Right lobe of liver (tissue), 6 donors: ENCODE measurements at regions not wholly inside any gene's neighbourhood (a gene's known extent, or its start where the extent isn't known, plus 50 kb on each side); places are given as distances from the start of the nearest gene placed in this dataset.
"Not testable (repeated sequence)": the region's sequence is repeated elsewhere in the genome, so short reads cannot be mapped to it uniquely, and the experiment has no call there.

Experiments
- ATAC-seq, 4 donors: fragments of 200-7000 bp; cut with Tn5 transposase; one replicate each; pipeline ENCODE4 v1.9.1; 2020; ENCODE audit warnings: mild to moderate bottlenecking in 4 of 4, moderate library complexity in 4 of 4
- DNase-seq, 3 donors: peaks; one replicate each; pipeline ENCODE4 v3.0.0-alpha.2; 2020
- H3K27ac ChIP-seq, 3 donors: fragments of 200-600 bp; one replicate each; pipeline ENCODE4 v1.8.0; 2022
- H3K27me3 ChIP-seq, 2 donors: fragments of 200-600 bp; one replicate each; pipeline ENCODE4 v1.8.0; 2022
- H3K36me3 ChIP-seq, 4 donors: fragments of 200-600 bp; sonication (generic) in 1 of 4; one replicate each; pipeline versions ENCODE4 v1.5.1 to v1.8.0; 2017 to 2022; ENCODE audit warnings: control low read depth in 1 of 4
- H3K4me1 ChIP-seq, 4 donors: fragments of 200-600 bp; sonication (generic) in 1 of 4; one replicate each; pipeline versions ENCODE4 v1.5.1 to v1.8.0; 2017 to 2022; ENCODE audit warnings: control low read depth in 1 of 4
- H3K4me3 ChIP-seq, 3 donors: fragments of 200-600 bp; one replicate each; pipeline ENCODE4 v1.8.0; 2022
- H3K9me3 ChIP-seq, 4 donors: fragments of 200-600 bp; sonication (generic) in 1 of 4; one replicate each; pipeline versions ENCODE4 v1.5.1 to v1.8.0; 2017 to 2022; ENCODE audit warnings: control low read depth in 1 of 4
- POLR2A ChIP-seq: fragments of 450-650 bp; IDR thresholded peaks from one replicate; pipeline ENCODE4 v1.6.1; 2017; ENCODE audit warnings: antibody characterized with exemption, mild to moderate bottlenecking
- WGBS: methylation state at CpG from one replicate; pipeline ENCODE4 v1.1.6; 2018; ENCODE audit warnings: low coverage, low lambda C conversion rate; ENCODE audit not compliant: insufficient coverage; ENCODE audit errors: missing lambda C conversion rate; 5-methylcytosine and 5-hydroxymethylcytosine counted together
- intact Hi-C, 2 donors: fragments of 100-400 bp; cut with DNase I; formaldehyde crosslinking; loops; one replicate each; pipeline versions ENCODE4 v1.11.2 to v1.14.1; 2022
- TF ChIP-seq, protein P1 (sequence below), 4 donors: fragments of 200-600 bp in 3 of 4; fragments of 450-650 bp in 1 of 4; IDR thresholded peaks; one replicate each; pipeline versions ENCODE4 v1.5.1 to v1.8.0; 2016 to 2022; ENCODE audit warnings: antibody characterized with exemption in 4 of 4, mild to moderate bottlenecking in 2 of 4
- donor health status: DM: no; HTN: yes; CAD: no.
- donor health status: DM: no; HTN: no; CAD: no.
- donor health status: DM: no; HTN: no; CAD: no.
- donor health status: DM: no; HTN: yes; CAD: no.
- donor health status: DM: no; HTN: yes; CAD: no.

DNA sequence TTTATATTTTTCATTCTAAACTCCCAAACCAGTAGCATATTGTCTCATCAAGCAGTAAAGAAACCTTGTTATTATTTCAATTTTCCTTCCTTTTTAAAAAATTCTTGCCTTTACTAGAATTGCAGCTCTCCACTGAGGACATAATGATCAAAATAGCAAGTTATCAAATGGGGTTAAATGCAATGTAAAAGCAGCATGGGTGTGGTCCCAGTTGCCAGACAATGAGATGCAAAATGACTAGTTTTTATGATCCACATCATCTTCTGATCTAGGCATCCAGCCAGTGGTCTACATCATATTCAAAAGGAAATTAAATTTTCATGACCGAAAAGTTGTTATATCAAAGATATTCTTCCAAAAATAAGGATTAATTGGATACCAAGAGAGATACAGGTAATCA is 427.9 kb upstream of the SMIM31 start:
- TF ChIP-seq, protein P1, sequence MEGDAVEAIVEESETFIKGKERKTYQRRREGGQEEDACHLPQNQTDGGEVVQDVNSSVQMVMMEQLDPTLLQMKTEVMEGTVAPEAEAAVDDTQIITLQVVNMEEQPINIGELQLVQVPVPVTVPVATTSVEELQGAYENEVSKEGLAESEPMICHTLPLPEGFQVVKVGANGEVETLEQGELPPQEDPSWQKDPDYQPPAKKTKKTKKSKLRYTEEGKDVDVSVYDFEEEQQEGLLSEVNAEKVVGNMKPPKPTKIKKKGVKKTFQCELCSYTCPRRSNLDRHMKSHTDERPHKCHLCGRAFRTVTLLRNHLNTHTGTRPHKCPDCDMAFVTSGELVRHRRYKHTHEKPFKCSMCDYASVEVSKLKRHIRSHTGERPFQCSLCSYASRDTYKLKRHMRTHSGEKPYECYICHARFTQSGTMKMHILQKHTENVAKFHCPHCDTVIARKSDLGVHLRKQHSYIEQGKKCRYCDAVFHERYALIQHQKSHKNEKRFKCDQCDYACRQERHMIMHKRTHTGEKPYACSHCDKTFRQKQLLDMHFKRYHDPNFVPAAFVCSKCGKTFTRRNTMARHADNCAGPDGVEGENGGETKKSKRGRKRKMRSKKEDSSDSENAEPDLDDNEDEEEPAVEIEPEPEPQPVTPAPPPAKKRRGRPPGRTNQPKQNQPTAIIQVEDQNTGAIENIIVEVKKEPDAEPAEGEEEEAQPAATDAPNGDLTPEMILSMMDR (IDR thresholded peaks at IDR 0.05): no peak
- TF ChIP-seq POLR2A: no peak
- DNase-seq: no peak
- intact Hi-C loops: no loop called here
- H3K36me3 ChIP-seq: no peaks in the 10 kb centered on the region
- H3K4me1 ChIP-seq: no peaks in the 10 kb centered on the region
- H3K4me3 ChIP-seq: no peak overlapping the region
- ATAC-seq: no peak
- no peaks in the 10 kb centered on the region for H3K27me3 ChIP-seq
- 68% methylated on average over 1 of the region's 1 CpG for WGBS
- no peak overlapping the region for H3K27ac ChIP-seq
- H3K9me3 ChIP-seq: no peaks in the 10 kb centered on the region

DNA sequence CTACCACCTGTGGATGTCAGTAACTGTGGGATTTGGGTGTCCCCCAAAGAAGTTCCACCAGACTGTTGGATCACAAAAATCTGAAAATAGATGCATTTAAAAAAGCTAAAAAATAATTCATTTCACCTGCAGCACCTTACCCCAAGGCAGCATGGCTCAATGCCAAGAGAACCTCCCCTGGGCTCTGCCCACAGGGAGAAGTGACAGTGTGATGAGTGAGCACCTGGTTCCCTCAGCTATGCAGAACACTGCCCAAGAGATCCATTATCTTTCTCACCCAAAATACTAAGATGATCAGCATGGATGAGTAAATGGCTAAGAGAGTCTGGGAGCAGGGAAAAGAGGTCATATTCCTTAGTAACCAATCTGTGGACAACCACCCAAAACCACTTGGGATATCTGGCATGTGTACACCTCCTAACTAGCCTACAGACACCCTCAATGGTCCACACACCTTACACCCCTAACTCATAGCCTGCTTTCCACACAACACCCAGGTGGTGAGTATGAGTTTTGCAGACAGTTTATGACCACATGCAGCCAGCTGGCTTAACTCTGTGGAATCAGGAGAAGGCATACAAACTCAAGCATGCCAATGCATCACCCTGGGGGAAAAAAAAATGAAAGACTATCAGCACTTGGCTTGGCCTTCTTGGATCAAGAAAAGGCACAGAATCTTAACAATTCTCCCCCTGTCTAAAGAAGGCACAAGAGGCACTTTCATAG is 416.5 kb upstream of the SMIM31 start:
- H3K27ac ChIP-seq: no peak overlapping the region
- no peaks in the 10 kb centered on the region for H3K27me3 ChIP-seq
- H3K9me3 ChIP-seq: no peaks in the 10 kb centered on the region
- TF ChIP-seq, protein P1 (IDR thresholded peaks at IDR 0.05): no peak
- no peak for TF ChIP-seq POLR2A
- intact Hi-C loops: no loop called here
- H3K4me1 ChIP-seq: no peaks in the 10 kb centered on the region
- H3K36me3 ChIP-seq: no peaks in the 10 kb centered on the region
- no peak overlapping the region for H3K4me3 ChIP-seq
- ATAC-seq: no peak
- no peak for DNase-seq

DNA sequence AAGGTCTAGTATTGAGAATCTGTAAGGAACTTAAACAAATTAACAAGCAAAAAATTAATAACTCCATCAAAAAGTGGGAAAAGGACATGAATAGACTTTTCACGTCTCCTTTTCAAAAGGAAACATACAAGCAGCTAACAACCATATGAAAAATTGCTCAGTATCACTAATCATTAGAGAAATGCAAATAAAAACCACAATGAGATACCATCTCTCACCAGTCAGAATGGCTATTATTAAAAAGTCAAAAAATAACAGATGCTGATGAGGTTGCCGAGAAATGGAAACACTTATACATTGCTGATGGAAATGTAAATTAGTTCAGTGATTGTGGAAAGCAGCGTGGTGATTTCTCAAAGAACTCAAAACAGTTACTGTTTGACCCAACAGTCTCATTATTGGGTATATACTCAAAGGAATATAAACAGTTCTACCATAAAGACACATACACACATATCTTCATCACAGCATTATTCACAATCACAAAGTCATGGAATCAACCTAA is 410.4 kb upstream of the SMIM31 start:
- DNase-seq (no peak), ATAC-seq (no peak)
- TF ChIP-seq, protein P1 (IDR thresholded peaks at IDR 0.05): no peak
- no peak for TF ChIP-seq POLR2A
- Histone ChIP-seq H3K36me3 (no peaks in the 10 kb centered on the region), H3K9me3 (no peaks in the 10 kb centered on the region), H3K4me3 (no peak overlapping the region), H3K27me3 (no peaks in the 10 kb centered on the region), H3K4me1 (no peaks in the 10 kb centered on the region), H3K27ac (no peak overlapping the region)
- intact Hi-C loops: no loop called here
- whole genome bisulfite sequencing: 38% methylated on average over 3 of the region's 3 CpGs

DNA sequence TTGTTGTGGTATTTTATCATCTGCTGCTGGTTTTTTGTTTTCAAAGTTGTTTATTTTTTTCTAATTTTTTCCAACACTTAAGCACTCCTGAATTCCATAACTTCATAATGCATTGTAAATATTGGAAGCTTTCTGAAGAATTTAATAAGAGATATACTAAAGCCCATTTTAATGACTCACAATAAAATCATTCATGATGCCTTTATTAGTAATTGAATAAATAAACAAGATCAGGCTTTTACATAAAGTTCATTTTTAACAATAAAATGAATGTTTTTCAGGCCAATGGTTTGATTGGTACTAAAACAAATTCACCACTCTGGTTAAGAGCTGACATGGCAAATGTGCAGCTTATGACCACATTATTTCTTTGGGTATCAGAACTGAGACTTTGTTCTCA is 408.2 kb upstream of the SMIM31 start:
- no peak overlapping the region for H3K4me3 ChIP-seq
- H3K4me1 ChIP-seq: no peaks in the 10 kb centered on the region
- TF ChIP-seq POLR2A: no peak
- TF ChIP-seq, protein P1 (IDR thresholded peaks at IDR 0.05): no peak
- H3K27me3 ChIP-seq: no peaks in the 10 kb centered on the region
- intact Hi-C loops: no loop called here
- ATAC-seq: no peak
- H3K27ac ChIP-seq: no peak overlapping the region
- DNase-seq: no peak
- H3K36me3 ChIP-seq: no peaks in the 10 kb centered on the region
- no peaks in the 10 kb centered on the region for H3K9me3 ChIP-seq

DNA sequence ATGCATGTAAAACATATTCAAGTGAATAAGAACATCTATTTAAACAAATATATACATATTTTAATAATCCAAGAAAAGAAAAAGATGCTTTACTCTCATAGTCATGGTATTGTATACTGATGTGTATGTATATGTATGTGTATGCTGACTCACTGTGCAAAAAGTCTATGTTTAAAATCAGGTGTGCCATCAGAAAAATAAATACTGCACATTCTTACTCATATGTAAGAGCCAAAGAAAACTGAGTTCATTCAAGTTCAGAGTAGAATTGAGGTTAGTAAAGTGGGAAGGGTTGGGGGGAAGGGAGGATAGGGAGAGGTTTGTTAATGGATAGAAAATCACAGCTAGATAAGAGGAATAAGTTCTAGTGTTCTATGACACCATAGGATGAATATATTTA is 403.9 kb upstream of the SMIM31 start:
- Histone ChIP-seq H3K4me3 (no peak overlapping the region), H3K36me3 (no peaks in the 10 kb centered on the region), H3K27me3 (no peaks in the 10 kb centered on the region), H3K4me1 (no peaks in the 10 kb centered on the region), H3K27ac (no peak overlapping the region), H3K9me3 (no peaks in the 10 kb centered on the region)
- DNase-seq (no peak), ATAC-seq (no peak)
- no peak for TF ChIP-seq POLR2A
- TF ChIP-seq, protein P1 (IDR thresholded peaks at IDR 0.05): no peak
- intact Hi-C loops: no loop called here

DNA sequence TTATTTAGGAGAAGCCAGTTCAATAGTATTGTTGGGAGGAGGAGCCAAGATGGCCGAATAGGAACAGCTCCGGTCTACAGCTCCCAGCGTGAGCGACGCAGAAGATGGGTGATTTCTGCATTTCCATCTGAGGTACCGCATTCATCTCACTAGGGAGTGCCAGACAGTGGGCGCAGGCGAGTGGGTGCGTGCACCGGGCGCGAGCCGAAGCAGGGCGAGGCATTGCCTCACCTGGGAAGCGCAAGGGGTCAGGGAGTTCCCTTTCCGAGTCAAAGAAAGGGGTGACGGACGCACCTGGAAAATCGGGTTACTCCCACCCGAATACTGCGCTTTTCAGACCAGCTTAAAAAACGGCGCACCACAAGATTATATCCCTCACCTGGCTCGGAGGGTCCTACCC is 403.2 kb upstream of the SMIM31 start:
- H3K4me1 ChIP-seq, DNase-seq, H3K27ac ChIP-seq, ATAC-seq, H3K36me3 ChIP-seq, intact Hi-C loops, H3K9me3 ChIP-seq, H3K4me3 ChIP-seq, H3K27me3 ChIP-seq: not testable (repeated sequence)
- WGBS: 84% methylated on average over 9 of the region's 24 CpGs
